ENCODE measurements at regions not wholly inside any gene's neighbourhood (a gene's known extent, or its start where the extent isn't known, plus 50 kb on each side); places are given as distances from the start of the nearest gene placed in this dataset.
"Not testable (repeated sequence)": the region's sequence is repeated elsewhere in the genome, so short reads cannot be mapped to it uniquely, and the experiment has no call there.

DNA sequence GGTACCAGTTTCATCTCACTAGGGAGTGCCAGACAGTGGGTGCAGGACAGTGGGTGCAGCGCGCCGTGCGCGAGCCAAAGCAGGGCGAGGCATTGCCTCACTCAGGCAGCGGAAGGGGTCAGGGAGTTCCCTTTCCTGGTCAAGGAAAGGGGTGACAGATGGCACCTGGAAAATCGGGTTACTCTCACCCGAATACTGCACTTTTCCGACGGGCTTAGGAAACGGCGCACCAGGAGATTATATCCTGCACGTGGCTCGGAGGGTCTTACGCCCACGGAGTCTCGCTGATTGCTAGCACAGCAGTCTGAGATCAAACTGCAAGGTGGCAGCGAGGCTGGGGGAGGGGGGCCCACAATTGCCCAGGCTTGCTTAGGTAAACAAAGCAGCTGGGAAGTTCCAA, 152.0 kb upstream of the PCDH11X start:
- not testable (repeated sequence) for DNase-seq (ENCODE audit: low spot score); FAIRE-seq

GRCh38 chrX:91639230-91639629, 139.9 kb upstream of the PCDH11X start:
- peak; percentile 79 for FAIRE-seq
- DNase-seq (ENCODE audit: low spot score), result not testable (repeated sequence)

Data from RCC 7860 (cell line).